Raji (cell line): ENCODE measurements at regions not wholly inside any gene's neighbourhood (a gene's known extent, or its start where the extent isn't known, plus 50 kb on each side); places are given as distances from the start of the nearest gene placed in this dataset.

Source experiments
- POLR2A ChIP-seq: IDR thresholded peaks from 2 replicates; pipeline ENCODE4 v1.6.1; 2011; ENCODE audit warnings: low read depth, low read length, control low read depth; ENCODE audit not compliant: insufficient read depth

- no peak for TF ChIP-seq POLR2A
Measured at GRCh38 chr2:128501006-128501690, 182.5 kb upstream of the HS6ST1 start.

- no peak for TF ChIP-seq POLR2A
Measured at GRCh38 chr2:128501700-128502099, 183.0 kb upstream of the HS6ST1 start.

GRCh38 chr2:128502200-128502599, 183.5 kb upstream of the HS6ST1 start:
- TF ChIP-seq POLR2A, result no peak

GRCh38 chr2:128502638-128503246, 184.1 kb upstream of the HS6ST1 start:
- no peak for TF ChIP-seq POLR2A

- TF ChIP-seq POLR2A, result no peak
Measured at GRCh38 chr2:128503399-128504245, 185.0 kb upstream of the HS6ST1 start.

GRCh38 chr2:128504246-128505149, 185.8 kb upstream of the HS6ST1 start:
- no peak for TF ChIP-seq POLR2A

- no peak for TF ChIP-seq POLR2A
Measured at GRCh38 chr2:128505150-128505490, 186.5 kb upstream of the HS6ST1 start.

- TF ChIP-seq POLR2A, result no peak
Measured at GRCh38 chr2:128505575-128506526, 187.2 kb upstream of the HS6ST1 start.

- TF ChIP-seq POLR2A, result no peak
Measured at GRCh38 chr2:128506534-128506933, 187.9 kb upstream of the HS6ST1 start.

- TF ChIP-seq POLR2A, result no peak
Measured at GRCh38 chr2:128510701-128511397, 192.2 kb upstream of the HS6ST1 start.

- no peak for TF ChIP-seq POLR2A
Measured at GRCh38 chr2:128511731-128512378, 193.2 kb upstream of the HS6ST1 start.

GRCh38 chr2:128512379-128513115, 193.9 kb upstream of the HS6ST1 start:
- no peak for TF ChIP-seq POLR2A
